ENCODE measurements at regions not wholly inside any gene's neighbourhood (a gene's known extent, or its start where the extent isn't known, plus 50 kb on each side); places are given as distances from the start of the nearest gene placed in this dataset.

DNA sequence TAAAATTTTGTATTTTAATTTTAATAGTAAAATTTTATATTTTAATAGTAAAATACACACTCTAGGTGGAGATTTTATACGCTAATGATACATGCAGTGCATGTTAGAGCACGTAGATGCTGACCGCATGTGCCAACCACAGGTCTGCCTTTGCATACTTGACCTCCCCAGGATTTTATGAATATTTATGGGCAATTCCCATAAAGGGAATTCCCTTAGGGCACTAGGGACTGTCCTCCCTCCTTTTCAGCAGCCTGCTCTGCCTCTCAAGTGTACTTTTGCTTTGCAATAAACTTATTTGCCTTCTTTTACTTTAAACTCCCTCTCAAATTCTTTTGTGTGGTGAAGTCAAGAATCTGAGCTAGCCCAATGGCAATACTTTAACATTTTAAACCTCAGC lies 217.7 kb upstream of the CDH8 start:
- TF ChIP-seq, protein P1, sequence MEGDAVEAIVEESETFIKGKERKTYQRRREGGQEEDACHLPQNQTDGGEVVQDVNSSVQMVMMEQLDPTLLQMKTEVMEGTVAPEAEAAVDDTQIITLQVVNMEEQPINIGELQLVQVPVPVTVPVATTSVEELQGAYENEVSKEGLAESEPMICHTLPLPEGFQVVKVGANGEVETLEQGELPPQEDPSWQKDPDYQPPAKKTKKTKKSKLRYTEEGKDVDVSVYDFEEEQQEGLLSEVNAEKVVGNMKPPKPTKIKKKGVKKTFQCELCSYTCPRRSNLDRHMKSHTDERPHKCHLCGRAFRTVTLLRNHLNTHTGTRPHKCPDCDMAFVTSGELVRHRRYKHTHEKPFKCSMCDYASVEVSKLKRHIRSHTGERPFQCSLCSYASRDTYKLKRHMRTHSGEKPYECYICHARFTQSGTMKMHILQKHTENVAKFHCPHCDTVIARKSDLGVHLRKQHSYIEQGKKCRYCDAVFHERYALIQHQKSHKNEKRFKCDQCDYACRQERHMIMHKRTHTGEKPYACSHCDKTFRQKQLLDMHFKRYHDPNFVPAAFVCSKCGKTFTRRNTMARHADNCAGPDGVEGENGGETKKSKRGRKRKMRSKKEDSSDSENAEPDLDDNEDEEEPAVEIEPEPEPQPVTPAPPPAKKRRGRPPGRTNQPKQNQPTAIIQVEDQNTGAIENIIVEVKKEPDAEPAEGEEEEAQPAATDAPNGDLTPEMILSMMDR (IDR thresholded peaks at IDR 0.05; ENCODE audit: insufficient read depth, low read depth, low read length), result no peak
- no peak overlapping the region for H3K4me3 ChIP-seq (ENCODE audit: low read depth, low read length)
- no peak for DNase-seq (ENCODE audit: low read depth)

DNA sequence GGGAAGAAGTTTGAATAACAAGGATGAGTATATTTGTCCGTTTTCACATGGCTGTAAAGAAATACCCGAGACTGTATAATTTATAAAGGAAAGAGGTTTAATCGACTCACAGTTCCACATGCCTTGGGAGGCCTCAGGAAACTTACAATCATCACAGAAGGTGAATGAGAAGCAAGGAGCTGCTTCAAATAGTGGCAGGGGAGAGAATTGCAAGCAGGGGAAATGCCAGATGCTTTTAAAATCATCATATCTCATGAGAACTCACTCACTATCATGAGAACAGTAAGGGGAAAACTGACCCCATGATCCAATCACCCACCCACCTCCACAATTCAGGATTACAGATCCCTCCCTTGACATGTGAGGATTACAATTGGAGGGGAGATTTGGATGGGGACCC lies 212.8 kb upstream of the CDH8 start:
- DNase-seq (ENCODE audit: low read depth), result no peak
- H3K4me3 ChIP-seq (ENCODE audit: low read depth, low read length), result no peak overlapping the region
- TF ChIP-seq, protein P1 (IDR thresholded peaks at IDR 0.05; ENCODE audit: insufficient read depth, low read depth, low read length), result no peak

DNA sequence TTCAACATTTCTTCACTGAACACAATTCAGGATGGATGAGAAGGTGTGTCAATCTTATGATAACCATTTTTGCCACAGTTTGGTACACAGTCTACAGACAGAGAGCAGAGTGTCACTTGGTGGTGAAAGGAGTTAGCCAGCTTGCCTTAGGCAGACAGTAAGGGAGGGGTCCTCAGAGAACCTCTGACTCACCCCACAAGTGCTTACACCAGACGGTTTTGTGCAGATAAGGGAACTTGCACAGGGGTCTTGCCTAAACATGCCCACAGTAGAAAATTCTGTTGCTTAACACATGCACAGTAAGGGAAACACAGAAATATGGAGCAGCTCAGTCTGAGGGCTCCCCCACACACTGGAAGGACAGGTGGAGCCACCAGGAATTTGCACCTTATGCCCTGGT lies 204.5 kb upstream of the CDH8 start:
- DNase-seq (ENCODE audit: low read depth), result no peak
- H3K4me3 ChIP-seq (ENCODE audit: low read depth, low read length), result no peak overlapping the region
- TF ChIP-seq, protein P1 (IDR thresholded peaks at IDR 0.05; ENCODE audit: insufficient read depth, low read depth, low read length), result no peak

DNA sequence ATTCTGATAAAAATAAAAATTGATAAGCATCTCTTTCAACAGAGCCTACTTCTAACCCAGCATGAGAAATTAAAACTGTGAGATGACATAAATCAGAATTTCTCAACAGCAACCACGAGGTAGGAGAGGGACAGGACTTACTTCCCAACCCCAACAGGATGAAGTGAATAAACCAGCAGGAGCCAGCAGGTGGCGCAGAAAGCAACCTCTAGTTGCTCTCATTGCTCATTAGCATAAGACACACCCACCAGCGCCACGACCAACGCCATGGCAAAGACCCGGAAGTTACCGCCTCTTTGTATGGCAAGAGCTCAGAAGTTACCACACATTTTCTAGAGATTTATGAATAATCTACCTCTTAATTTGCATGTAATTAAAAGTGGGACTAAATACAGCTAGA lies 189.4 kb upstream of the CDH8 start:
- no peak overlapping the region for H3K4me3 ChIP-seq (ENCODE audit: low read depth, low read length)
- TF ChIP-seq, protein P1 (IDR thresholded peaks at IDR 0.05; ENCODE audit: insufficient read depth, low read depth, low read length), result no peak
- no peak for DNase-seq (ENCODE audit: low read depth)

DNA sequence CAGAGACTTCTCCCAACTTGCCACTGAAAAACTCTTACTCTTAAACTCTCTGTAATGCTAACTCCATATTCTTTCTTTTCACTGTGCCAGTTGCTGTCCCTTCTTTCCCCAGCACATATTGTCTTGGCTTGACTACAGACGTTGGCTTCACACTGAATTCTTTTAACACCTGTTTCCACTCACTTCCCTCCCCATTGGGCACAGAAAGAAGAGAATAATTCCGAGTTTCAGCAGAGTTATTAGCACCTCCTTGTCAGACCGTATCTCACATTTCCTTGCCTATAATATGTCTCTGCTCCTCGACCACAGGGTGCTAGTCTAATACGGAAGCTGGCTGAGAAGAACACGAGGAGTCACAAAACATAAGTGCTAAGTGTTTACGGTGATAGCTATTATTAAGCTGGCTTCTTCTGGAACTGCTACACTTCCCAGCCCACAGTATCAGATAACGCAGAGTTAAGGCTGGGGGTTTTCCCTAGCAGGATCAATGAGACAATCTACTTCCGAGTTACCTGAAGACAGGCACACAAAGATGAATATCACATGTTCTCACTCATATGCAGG lies 188.5 kb upstream of the CDH8 start:
- no peak overlapping the region for H3K4me3 ChIP-seq (ENCODE audit: low read depth, low read length)
- TF ChIP-seq, protein P1 (IDR thresholded peaks at IDR 0.05; ENCODE audit: insufficient read depth, low read depth, low read length), result no peak
- no peak for DNase-seq (ENCODE audit: low read depth)

DNA sequence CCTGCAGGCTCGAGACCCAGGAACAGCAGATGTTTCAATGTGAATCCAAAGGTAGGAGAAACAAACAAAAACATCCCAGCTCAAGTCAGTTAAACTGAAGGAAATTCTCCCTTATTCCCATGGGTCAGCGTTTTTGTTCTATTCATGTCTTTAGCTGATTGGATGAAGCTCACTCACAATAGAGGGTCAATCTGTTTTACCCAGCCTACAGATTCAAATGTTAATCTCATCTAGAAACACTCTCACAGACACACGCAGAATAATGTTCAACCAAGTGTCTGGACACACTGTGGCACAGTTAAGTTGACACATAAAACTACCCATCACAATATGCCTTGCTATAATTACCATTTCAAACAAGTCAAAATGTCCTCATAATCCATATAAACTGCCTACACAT lies 180.6 kb upstream of the CDH8 start:
- TF ChIP-seq, protein P1 (IDR thresholded peaks at IDR 0.05; ENCODE audit: insufficient read depth, low read depth, low read length), result no peak
- H3K4me3 ChIP-seq (ENCODE audit: low read depth, low read length), result no peak overlapping the region
- no peak for DNase-seq (ENCODE audit: low read depth)

DNA sequence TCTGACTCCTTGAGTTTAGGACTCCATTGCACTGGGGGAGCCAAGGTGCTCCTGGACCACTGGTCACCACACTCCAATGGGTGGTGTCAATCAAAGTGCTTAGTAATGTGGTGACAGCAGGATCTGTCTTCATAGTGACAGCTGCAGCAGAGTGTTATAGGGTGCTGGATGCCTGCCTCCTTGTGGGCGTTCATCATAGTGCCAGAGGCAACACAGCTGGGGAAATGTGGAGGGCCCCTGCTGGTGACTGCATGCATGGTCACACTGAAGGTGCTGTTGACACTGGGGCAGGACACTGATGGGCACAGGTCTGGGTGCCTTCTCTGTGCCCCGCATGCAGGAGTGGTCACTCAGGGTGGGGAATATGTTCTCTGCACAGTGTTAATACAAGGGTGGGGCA lies 177.5 kb upstream of the CDH8 start:
- TF ChIP-seq, protein P1 (IDR thresholded peaks at IDR 0.05; ENCODE audit: insufficient read depth, low read depth, low read length), result no peak
- no peak overlapping the region for H3K4me3 ChIP-seq (ENCODE audit: low read depth, low read length)
- DNase-seq (ENCODE audit: low read depth), result no peak

All from fibroblast of villous mesenchyme (primary cell).